ENCODE measurements at regions not wholly inside any gene's neighbourhood (a gene's known extent, or its start where the extent isn't known, plus 50 kb on each side); places are given as distances from the start of the nearest gene placed in this dataset.
"Not testable (repeated sequence)": the region's sequence is repeated elsewhere in the genome, so short reads cannot be mapped to it uniquely, and the experiment has no call there.

- no peak for DNase-seq
These were observed 239.8 kb downstream of the RBM19 start for GRCh38 chr12:113726254-113726819.

- no peak for DNase-seq
These were observed 240.6 kb downstream of the RBM19 start for GRCh38 chr12:113725557-113725876.

GRCh38 chr12:113724794-113725556 lies 241.2 kb downstream of the RBM19 start:
- no peak for DNase-seq

GRCh38 chr12:113723631-113724030 lies 242.5 kb downstream of the RBM19 start:
- no peak for DNase-seq

- no peak for DNase-seq
These were observed 243.4 kb downstream of the RBM19 start for GRCh38 chr12:113722747-113723146.

- DNase-seq = no peak
These were observed 245.5 kb downstream of the RBM19 start for GRCh38 chr12:113720629-113721028.

GRCh38 chr12:113719911-113720591 lies 246.1 kb downstream of the RBM19 start:
- DNase-seq = no peak

- no peak for DNase-seq
These were observed 241.5 kb upstream of the LHX5 start for GRCh38 chr12:113713156-113713555.

- DNase-seq = no peak
These were observed 240.8 kb upstream of the LHX5 start for GRCh38 chr12:113712481-113712880.

- no peak for DNase-seq
These were observed 238.5 kb upstream of the LHX5 start for GRCh38 chr12:113710216-113710615.

GRCh38 chr12:113709456-113709855 lies 237.8 kb upstream of the LHX5 start:
- DNase-seq = no peak

GRCh38 chr12:113702836-113703235 lies 231.2 kb upstream of the LHX5 start:
- DNase-seq = no peak

- DNase-seq = no peak
These were observed 230.6 kb upstream of the LHX5 start for GRCh38 chr12:113702276-113702675.

- no peak for DNase-seq
These were observed 229.3 kb upstream of the LHX5 start for GRCh38 chr12:113700943-113701342.

GRCh38 chr12:113699984-113700383 lies 228.3 kb upstream of the LHX5 start:
- not testable (repeated sequence) for DNase-seq

GRCh38 chr12:113698510-113698858 lies 226.8 kb upstream of the LHX5 start:
- DNase-seq = no peak

GRCh38 chr12:113697651-113698509 lies 226.2 kb upstream of the LHX5 start:
- peak; percentile 89 for DNase-seq

GRCh38 chr12:113697104-113697503 lies 225.4 kb upstream of the LHX5 start:
- no peak for DNase-seq

- no peak for DNase-seq
These were observed 222.0 kb upstream of the LHX5 start for GRCh38 chr12:113693693-113694092.

- no peak for DNase-seq
These were observed 217.5 kb upstream of the LHX5 start for GRCh38 chr12:113689047-113689610.

- DNase-seq = no peak
These were observed 216.6 kb upstream of the LHX5 start for GRCh38 chr12:113688313-113688712.

GRCh38 chr12:113684908-113685782 lies 213.5 kb upstream of the LHX5 start:
- no peak for DNase-seq
